ENCODE measurements at regions not wholly inside any gene's neighbourhood (a gene's known extent, or its start where the extent isn't known, plus 50 kb on each side); places are given as distances from the start of the nearest gene placed in this dataset.

DNA sequence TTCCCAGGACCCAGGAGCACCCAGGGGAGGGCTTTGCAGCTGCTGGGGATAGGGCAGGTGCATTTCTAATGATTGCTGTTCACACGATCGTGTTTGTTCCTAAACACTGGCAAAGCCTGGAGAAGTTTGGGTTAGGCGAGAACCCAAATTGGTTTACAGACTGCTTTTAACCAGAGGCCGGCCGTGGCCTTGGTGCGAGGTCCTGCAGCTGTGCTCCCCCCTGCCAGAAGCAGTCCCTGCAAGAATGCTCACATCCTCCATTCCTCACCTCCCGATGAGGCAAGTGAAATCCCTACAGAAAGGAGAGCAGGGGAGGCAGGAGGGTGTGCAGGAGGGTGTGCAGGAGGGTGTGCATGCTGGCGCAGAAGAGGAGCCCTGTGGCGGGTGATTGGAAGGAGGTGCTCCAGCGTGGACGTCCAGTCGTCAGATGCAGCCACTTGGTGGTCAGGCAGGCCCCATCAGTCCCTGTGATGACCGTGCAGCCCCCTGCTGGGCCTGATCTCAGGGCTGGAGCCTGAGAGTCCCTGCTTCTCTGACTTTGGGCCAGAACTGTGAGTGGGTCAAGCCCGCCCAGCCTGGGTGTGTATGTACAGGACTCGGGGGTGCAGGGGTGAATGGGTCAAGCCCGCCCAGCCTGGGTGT lies 55.7 kb upstream of the FRMD1 start:
- TF ChIP-seq, protein P1, sequence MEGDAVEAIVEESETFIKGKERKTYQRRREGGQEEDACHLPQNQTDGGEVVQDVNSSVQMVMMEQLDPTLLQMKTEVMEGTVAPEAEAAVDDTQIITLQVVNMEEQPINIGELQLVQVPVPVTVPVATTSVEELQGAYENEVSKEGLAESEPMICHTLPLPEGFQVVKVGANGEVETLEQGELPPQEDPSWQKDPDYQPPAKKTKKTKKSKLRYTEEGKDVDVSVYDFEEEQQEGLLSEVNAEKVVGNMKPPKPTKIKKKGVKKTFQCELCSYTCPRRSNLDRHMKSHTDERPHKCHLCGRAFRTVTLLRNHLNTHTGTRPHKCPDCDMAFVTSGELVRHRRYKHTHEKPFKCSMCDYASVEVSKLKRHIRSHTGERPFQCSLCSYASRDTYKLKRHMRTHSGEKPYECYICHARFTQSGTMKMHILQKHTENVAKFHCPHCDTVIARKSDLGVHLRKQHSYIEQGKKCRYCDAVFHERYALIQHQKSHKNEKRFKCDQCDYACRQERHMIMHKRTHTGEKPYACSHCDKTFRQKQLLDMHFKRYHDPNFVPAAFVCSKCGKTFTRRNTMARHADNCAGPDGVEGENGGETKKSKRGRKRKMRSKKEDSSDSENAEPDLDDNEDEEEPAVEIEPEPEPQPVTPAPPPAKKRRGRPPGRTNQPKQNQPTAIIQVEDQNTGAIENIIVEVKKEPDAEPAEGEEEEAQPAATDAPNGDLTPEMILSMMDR (conservative IDR thresholded peaks at IDR 0.05; ENCODE audit: low read length): no peak
- TF ChIP-seq EZH2phosphoT487 (IDR thresholded peaks at IDR 0.05; ENCODE audit: borderline replicate concordance, low read depth, low read length): no peak
